DND-41 (cell line): ENCODE measurements at regions not wholly inside any gene's neighbourhood (a gene's known extent, or its start where the extent isn't known, plus 50 kb on each side); places are given as distances from the start of the nearest gene placed in this dataset.

Experiments used
- EZH2 ChIP-seq: IDR thresholded peaks from 3 replicates; pipeline ENCODE4 v1.6.1; 2012; ENCODE audit warnings: borderline replicate concordance, low read depth, mild to moderate bottlenecking, moderate library complexity, low read length, inconsistent platforms; ENCODE audit not compliant: severe bottlenecking
- TF ChIP-seq, protein P1 (sequence below): IDR thresholded peaks from 2 replicates; pipeline ENCODE4 v1.5.1; 2012; ENCODE audit warnings: borderline replicate concordance, low read length, moderate library complexity, mild to moderate bottlenecking; ENCODE audit not compliant: poor library complexity, severe bottlenecking; ENCODE audit errors: extremely low read depth

DNA sequence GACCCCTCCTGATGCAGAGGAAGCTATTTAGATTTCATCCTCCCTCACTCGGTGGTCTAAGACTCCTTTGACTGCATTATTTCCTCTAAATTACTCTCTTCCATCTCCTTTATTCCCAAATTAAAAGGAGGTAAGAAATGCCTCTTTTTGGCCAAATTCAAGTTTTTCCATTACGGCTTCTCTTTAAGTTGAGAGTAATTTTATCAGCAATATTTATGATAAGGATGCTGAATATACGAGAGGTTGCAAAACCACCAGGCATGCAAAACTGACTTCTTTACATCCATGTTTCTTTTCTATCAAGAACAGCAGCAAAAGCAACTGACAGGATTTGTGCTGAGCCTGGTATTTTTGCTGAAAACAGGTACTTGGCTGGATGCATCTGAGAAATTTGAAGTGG, 262.0 kb upstream of the RARB start:
- TF ChIP-seq EZH2: no peak
- TF ChIP-seq, protein P1, sequence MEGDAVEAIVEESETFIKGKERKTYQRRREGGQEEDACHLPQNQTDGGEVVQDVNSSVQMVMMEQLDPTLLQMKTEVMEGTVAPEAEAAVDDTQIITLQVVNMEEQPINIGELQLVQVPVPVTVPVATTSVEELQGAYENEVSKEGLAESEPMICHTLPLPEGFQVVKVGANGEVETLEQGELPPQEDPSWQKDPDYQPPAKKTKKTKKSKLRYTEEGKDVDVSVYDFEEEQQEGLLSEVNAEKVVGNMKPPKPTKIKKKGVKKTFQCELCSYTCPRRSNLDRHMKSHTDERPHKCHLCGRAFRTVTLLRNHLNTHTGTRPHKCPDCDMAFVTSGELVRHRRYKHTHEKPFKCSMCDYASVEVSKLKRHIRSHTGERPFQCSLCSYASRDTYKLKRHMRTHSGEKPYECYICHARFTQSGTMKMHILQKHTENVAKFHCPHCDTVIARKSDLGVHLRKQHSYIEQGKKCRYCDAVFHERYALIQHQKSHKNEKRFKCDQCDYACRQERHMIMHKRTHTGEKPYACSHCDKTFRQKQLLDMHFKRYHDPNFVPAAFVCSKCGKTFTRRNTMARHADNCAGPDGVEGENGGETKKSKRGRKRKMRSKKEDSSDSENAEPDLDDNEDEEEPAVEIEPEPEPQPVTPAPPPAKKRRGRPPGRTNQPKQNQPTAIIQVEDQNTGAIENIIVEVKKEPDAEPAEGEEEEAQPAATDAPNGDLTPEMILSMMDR: no peak
